Endothelial cell of umbilical vein (primary cell): ENCODE measurements at regions not wholly inside any gene's neighbourhood (a gene's known extent, or its start where the extent isn't known, plus 50 kb on each side); places are given as distances from the start of the nearest gene placed in this dataset.

Experiments used
- BruUV-seq: library from RNA; stranded (reverse); fragments of 400-500 nt; replicated peaks from 2 replicates; lab custom pipeline; 2021; lab: Mats Ljungman, UMichigan
- CTCF ChIA-PET: fragments of 300-600, 350-600 bp; sonication (Branson Sonifier 250); formaldehyde crosslinking; loops from one replicate; lab custom pipeline; 2021; ENCODE audit warnings: antibody characterized with exemption, inconsistent platforms; lab: Charles Lee
- POLR2A ChIA-PET: fragments of 300-600, 350-600 bp; sonication (Branson Sonifier 250); formaldehyde crosslinking; loops from one replicate; lab custom pipeline; 2021; ENCODE audit warnings: antibody characterized with exemption, inconsistent platforms; lab: Charles Lee
- DNase-seq: peaks from one replicate; pipeline ENCODE4 v3.0.0-alpha.2; 2011; ENCODE audit warnings: low read depth, low spot score
- FAIRE-seq: peaks from 2 replicates; lab custom pipeline; 2011; peaks lifted over from hg19 to GRCh38; lab: Jason Lieb, UNC
- H2AFZ ChIP-seq: 2 replicates; pipeline ENCODE4 v1.6.0; 2012; ENCODE audit warnings: low read depth, low read length, control low read depth, inconsistent platforms
- H3K27ac ChIP-seq: 2 replicates; pipeline ENCODE4 v1.5.1; 2011; ENCODE audit warnings: low read depth, mild to moderate bottlenecking, control low read depth, low read length, moderate library complexity; ENCODE audit not compliant: insufficient read depth
- H3K27me3 ChIP-seq, 2 experiments: 2 replicates each; pipeline versions ENCODE4 v1.6.0 to v1.6.1; 2011; ENCODE audit warnings: low read length in 2 of 2, mixed read lengths in 1 of 2; ENCODE audit not compliant: control insufficient read depth in 2 of 2, insufficient read depth in 2 of 2
- H3K36me3 ChIP-seq, 2 experiments: 2 replicates in 1 of 2; 3 replicates in 1 of 2; pipeline ENCODE4 v1.5.1; 2011; ENCODE audit warnings: low read length in 2 of 2, mild to moderate bottlenecking in 1 of 2, moderate library complexity in 1 of 2; ENCODE audit not compliant: control insufficient read depth in 2 of 2, insufficient read depth in 2 of 2; ENCODE audit errors: extremely low read depth in 1 of 2
- H3K4me1 ChIP-seq: 3 replicates; pipeline ENCODE4 v1.5.1; 2011; ENCODE audit warnings: mild to moderate bottlenecking, low read length; ENCODE audit not compliant: control insufficient read depth, insufficient read depth; ENCODE audit errors: extremely low read depth
- H3K4me2 ChIP-seq: 2 replicates; pipeline ENCODE4 v1.6.1; 2011; ENCODE audit warnings: low read length, control low read depth, mixed read lengths; ENCODE audit not compliant: insufficient read depth
- H3K4me3 ChIP-seq, 3 experiments: fragments of 200-600 bp in 1 of 3; sonication (generic), shearing (Covaris generic) in 1 of 3; replicated peaks in 1 of 3; 2 replicates each; pipeline ENCODE4 v1.5.1; 2011 to 2016; ENCODE audit warnings: control low read depth in 3 of 3, low read length in 3 of 3, mild to moderate bottlenecking in 2 of 3, inconsistent platforms in 1 of 3, low read depth in 1 of 3, moderate library complexity in 1 of 3; ENCODE audit not compliant: insufficient read depth in 1 of 3
- H3K79me2 ChIP-seq: 2 replicates; pipeline ENCODE4 v1.6.0; 2012; ENCODE audit warnings: low read length, inconsistent platforms; ENCODE audit not compliant: control insufficient read depth, insufficient read depth
- H3K9ac ChIP-seq: replicated peaks from 2 replicates; pipeline ENCODE3; 2011; ENCODE audit warnings: low read length, control low read depth; ENCODE audit not compliant: insufficient read depth; ENCODE audit errors: extremely low read depth
- H3K9me1 ChIP-seq: replicated peaks from 3 replicates; pipeline ENCODE4 v1.6.0; 2011; ENCODE audit warnings: mild to moderate bottlenecking, low read length; ENCODE audit not compliant: control insufficient read depth, insufficient read depth; ENCODE audit errors: extremely low read depth
- H3K9me3 ChIP-seq: replicated peaks from 2 replicates; pipeline ENCODE4 v1.5.1; 2012; ENCODE audit warnings: low read length, inconsistent platforms; ENCODE audit not compliant: control insufficient read depth, insufficient read depth
- H4K20me1 ChIP-seq: replicated peaks from 2 replicates; pipeline ENCODE3; 2011; ENCODE audit warnings: mild to moderate bottlenecking, low read length; ENCODE audit not compliant: control insufficient read depth, insufficient read depth; ENCODE audit errors: extremely low read depth
- EZH2 ChIP-seq: IDR thresholded peaks from 2 replicates; pipeline ENCODE4 v1.6.1; 2012; ENCODE audit warnings: borderline replicate concordance, low read depth, mild to moderate bottlenecking, moderate library complexity, low read length, inconsistent platforms; ENCODE audit not compliant: severe bottlenecking
- FOS ChIP-seq: IDR thresholded peaks from 2 replicates; pipeline ENCODE4 v1.6.1; 2011; ENCODE audit warnings: mild to moderate bottlenecking, low read length, moderate library complexity, borderline replicate concordance; ENCODE audit not compliant: insufficient read depth
- GATA2 ChIP-seq: IDR thresholded peaks from 2 replicates; pipeline ENCODE4 v1.7.0; 2011; ENCODE audit warnings: low read depth, mild to moderate bottlenecking, moderate library complexity, mixed read lengths, low read length; ENCODE audit not compliant: insufficient read length, insufficient read depth
- JUN ChIP-seq: IDR thresholded peaks from 2 replicates; pipeline ENCODE4 v1.6.1; 2011; ENCODE audit warnings: borderline replicate concordance, low read depth; ENCODE audit not compliant: insufficient read length, insufficient read depth
- MYC ChIP-seq: IDR thresholded peaks from one replicate; pipeline ENCODE4 v1.6.1; 2011; ENCODE audit warnings: mild to moderate bottlenecking, low read depth, low read length
- POLR2A ChIP-seq: IDR thresholded peaks from 2 replicates; pipeline ENCODE4 v1.6.1; 2012; ENCODE audit warnings: low read depth, mild to moderate bottlenecking, control low read depth, low read length
- POLR2AphosphoS5 ChIP-seq: IDR thresholded peaks from 2 replicates; pipeline ENCODE4 v1.6.1; 2012; ENCODE audit warnings: low read depth, mild to moderate bottlenecking, control low read depth, low read length, moderate library complexity; ENCODE audit not compliant: insufficient read depth
- dilution Hi-C: fragments of 300-500 bp; cut with MboI; formaldehyde crosslinking; loops from one replicate; pipeline ENCODE4 v1.15.0; 2019; ENCODE audit warnings: low sequenced_read_pairs; ENCODE audit not compliant: extremely low pct_ligation_motif_present
- intact Hi-C: fragments of 100-400 bp; cut with micrococcal nuclease; formaldehyde crosslinking; loops from one replicate; pipeline ENCODE4 v1.10.0; 2022
- TF ChIP-seq, protein P1 (sequence below), 2 donors: IDR thresholded peaks; 1 replicate in 1 of 2; 2 replicates in 1 of 2; pipeline ENCODE4 v1.5.1; 2011; ENCODE audit warnings: low read length in 2 of 2, mild to moderate bottlenecking in 2 of 2, moderate library complexity in 2 of 2, control low read depth in 1 of 2, inconsistent platforms in 1 of 2, low read depth in 1 of 2; ENCODE audit not compliant: insufficient read depth in 1 of 2; ENCODE audit errors: extremely low read depth in 1 of 2
- TF ChIP-seq, protein P2 (sequence below): IDR thresholded peaks from 2 replicates; pipeline ENCODE4 v1.6.1; 2011; ENCODE audit not compliant: insufficient read depth, insufficient read length

DNA sequence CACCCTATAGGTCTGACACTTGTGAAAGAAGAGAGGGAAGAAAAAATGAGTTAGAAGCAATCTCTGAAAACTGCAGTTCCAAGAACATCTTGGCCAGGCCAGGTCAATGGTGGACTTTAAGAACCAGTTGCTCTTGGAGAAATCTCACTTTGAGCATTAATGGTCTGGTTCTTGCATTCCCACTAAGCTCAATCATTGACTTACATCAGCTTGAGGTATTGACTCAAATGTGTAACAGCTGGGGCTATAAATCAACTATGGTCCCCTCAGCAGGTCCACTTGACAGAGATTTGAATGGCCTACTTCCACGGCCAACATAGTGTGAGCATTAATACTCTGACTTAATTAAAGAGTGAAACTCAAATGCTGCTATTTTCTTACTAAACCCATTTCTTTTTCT, 357.8 kb upstream of the RGMB start:
- H3K27me3 ChIP-seq = no peaks in the 10 kb centered on the region
- no peak for FAIRE-seq
- no peak for DNase-seq
- BruUV-seq = no TSS peak
- H3K27ac ChIP-seq = no peak overlapping the region
- CTCF ChIA-PET = interaction anchor here (1.7 kb wide), 1 partner anchor 8 kb away, joined by 3 read pairs; no protein-coding TSS in a partner anchor
- no peaks in the 10 kb centered on the region for H3K9me3 ChIP-seq
- no peaks in the 10 kb centered on the region for H3K36me3 ChIP-seq
- H2AFZ ChIP-seq = no peak overlapping the region
- intact Hi-C loops = no loop called here
- H3K4me3 ChIP-seq = no peak overlapping the region
- H3K4me2 ChIP-seq = no peak overlapping the region
- H3K9me1 ChIP-seq = no peaks in the 10 kb centered on the region
- no peak overlapping the region for H3K9ac ChIP-seq
- no peak for TF ChIP-seq POLR2A
- no peak for TF ChIP-seq GATA2
- TF ChIP-seq, protein P1, sequence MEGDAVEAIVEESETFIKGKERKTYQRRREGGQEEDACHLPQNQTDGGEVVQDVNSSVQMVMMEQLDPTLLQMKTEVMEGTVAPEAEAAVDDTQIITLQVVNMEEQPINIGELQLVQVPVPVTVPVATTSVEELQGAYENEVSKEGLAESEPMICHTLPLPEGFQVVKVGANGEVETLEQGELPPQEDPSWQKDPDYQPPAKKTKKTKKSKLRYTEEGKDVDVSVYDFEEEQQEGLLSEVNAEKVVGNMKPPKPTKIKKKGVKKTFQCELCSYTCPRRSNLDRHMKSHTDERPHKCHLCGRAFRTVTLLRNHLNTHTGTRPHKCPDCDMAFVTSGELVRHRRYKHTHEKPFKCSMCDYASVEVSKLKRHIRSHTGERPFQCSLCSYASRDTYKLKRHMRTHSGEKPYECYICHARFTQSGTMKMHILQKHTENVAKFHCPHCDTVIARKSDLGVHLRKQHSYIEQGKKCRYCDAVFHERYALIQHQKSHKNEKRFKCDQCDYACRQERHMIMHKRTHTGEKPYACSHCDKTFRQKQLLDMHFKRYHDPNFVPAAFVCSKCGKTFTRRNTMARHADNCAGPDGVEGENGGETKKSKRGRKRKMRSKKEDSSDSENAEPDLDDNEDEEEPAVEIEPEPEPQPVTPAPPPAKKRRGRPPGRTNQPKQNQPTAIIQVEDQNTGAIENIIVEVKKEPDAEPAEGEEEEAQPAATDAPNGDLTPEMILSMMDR (IDR thresholded peaks at IDR 0.05; ENCODE audit: extremely low read depth in 1 of 2, insufficient read depth in 1 of 2, low read depth in 1 of 2, low read length in 2 of 2) = no peak
- no peak for TF ChIP-seq POLR2AphosphoS5
- no peak for TF ChIP-seq JUN
- TF ChIP-seq FOS = no peak
- no peak for TF ChIP-seq MYC
- TF ChIP-seq EZH2 = no peak
- TF ChIP-seq, protein P2, sequence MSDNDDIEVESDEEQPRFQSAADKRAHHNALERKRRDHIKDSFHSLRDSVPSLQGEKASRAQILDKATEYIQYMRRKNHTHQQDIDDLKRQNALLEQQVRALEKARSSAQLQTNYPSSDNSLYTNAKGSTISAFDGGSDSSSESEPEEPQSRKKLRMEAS = no peak
- dilution Hi-C loops = no loop called here
- no peaks in the 10 kb centered on the region for H3K79me2 ChIP-seq
- H3K4me1 ChIP-seq = no peaks in the 10 kb centered on the region
- POLR2A ChIA-PET = no interaction called here
- H4K20me1 ChIP-seq = no peaks in the 10 kb centered on the region
